ENCODE measurements at regions not wholly inside any gene's neighbourhood (a gene's known extent, or its start where the extent isn't known, plus 50 kb on each side); places are given as distances from the start of the nearest gene placed in this dataset.
"Not testable (repeated sequence)": the region's sequence is repeated elsewhere in the genome, so short reads cannot be mapped to it uniquely, and the experiment has no call there.

GRCh38 chr15:24856397-24857390, 98.1 kb upstream of the SNRPN start (continued):
- TF ChIP-seq, protein P1, sequence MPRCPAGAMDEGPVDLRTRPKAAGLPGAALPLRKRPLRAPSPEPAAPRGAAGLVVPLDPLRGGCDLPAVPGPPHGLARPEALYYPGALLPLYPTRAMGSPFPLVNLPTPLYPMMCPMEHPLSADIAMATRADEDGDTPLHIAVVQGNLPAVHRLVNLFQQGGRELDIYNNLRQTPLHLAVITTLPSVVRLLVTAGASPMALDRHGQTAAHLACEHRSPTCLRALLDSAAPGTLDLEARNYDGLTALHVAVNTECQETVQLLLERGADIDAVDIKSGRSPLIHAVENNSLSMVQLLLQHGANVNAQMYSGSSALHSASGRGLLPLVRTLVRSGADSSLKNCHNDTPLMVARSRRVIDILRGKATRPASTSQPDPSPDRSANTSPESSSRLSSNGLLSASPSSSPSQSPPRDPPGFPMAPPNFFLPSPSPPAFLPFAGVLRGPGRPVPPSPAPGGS (IDR thresholded peaks at IDR 0.05): no peak
- TF ChIP-seq RAD21 (conservative IDR thresholded peaks at IDR 0.05 in 1 of 2, IDR thresholded peaks at IDR 0.05 in 1 of 2): no peak
- no peak for TF ChIP-seq FOSL2 (IDR thresholded peaks at IDR 0.05)
- TF ChIP-seq FOSL2 (CRISPR knock-in tag; IDR thresholded peaks at IDR 0.05): no peak
- TF ChIP-seq CBX2 (IDR thresholded peaks at IDR 0.05; ENCODE audit: borderline replicate concordance, low read depth): no peak
- no peak for TF ChIP-seq NR3C1 (IDR thresholded peaks at IDR 0.05)
- TF ChIP-seq NFE2L2 (conservative IDR thresholded peaks at IDR 0.05; ENCODE audit: low read length): no peak
- no peak for TF ChIP-seq POLR2A (IDR thresholded peaks at IDR 0.05; ENCODE audit: low read length)
- no peak for TF ChIP-seq KDM5A (IDR thresholded peaks at IDR 0.05)
- no peak for TF ChIP-seq CBX8 (IDR thresholded peaks at IDR 0.05)
- TF ChIP-seq EHF (CRISPR knock-in tag; IDR thresholded peaks at IDR 0.05): no peak

DNA sequence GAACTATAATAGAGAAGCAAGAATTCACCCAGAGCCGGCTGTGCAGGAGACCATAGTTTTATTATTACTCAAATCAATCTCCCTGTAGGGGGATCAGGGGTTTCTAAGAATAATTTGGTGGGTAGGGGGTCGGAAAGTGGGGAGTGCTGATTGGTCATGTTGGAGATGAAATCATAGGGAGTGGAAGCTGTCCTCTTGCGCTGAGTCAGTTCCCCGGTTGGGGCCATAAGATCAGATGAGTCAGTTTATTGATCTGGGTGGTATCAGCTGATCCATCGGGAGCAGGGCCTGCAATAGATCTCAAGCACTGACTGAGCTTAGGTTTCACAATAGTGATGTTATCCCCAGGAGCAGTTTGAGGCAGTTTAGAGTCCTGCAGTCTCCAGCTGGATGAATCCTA, 97.0 kb upstream of the SNRPN start:
- WGBS (ENCODE audit: missing lambda C conversion rate): 10% methylated on average over 5 of the region's 5 CpGs
- no peak for DNase-seq (ENCODE audit: low read depth in 1 of 2, low spot score in 1 of 2)
- no peak overlapping the region for H3K4me3 ChIP-seq
- POLR2A ChIA-PET: no interaction called here
- no peak overlapping the region for H3K27ac ChIP-seq
- H3K9me3 ChIP-seq: no peaks in the 10 kb centered on the region
- no peak for ATAC-seq
- CTCF ChIA-PET: no interaction called here
- no peak for TF ChIP-seq RFX5 (IDR thresholded peaks at IDR 0.05)
- no peak for TF ChIP-seq HDAC2 (IDR thresholded peaks at IDR 0.05)
- TF ChIP-seq ZNF302 (CRISPR knock-in tag; IDR thresholded peaks at IDR 0.05): no peak
- TF ChIP-seq ZSCAN20 (CRISPR knock-in tag; IDR thresholded peaks at IDR 0.05): no peak
- TF ChIP-seq MAZ (IDR thresholded peaks at IDR 0.05; ENCODE audit: borderline replicate concordance, low read depth, low read length): no peak
- no peak for TF ChIP-seq HOXB13 (CRISPR knock-in tag; IDR thresholded peaks at IDR 0.05; ENCODE audit: low read depth)
- no peak for TF ChIP-seq MAFK (IDR thresholded peaks at IDR 0.05; ENCODE audit: partially characterized antibody)
- TF ChIP-seq MAX (IDR thresholded peaks at IDR 0.05): no peak
- no peak for TF ChIP-seq HOXB5 (CRISPR knock-in tag; IDR thresholded peaks at IDR 0.05)
- no peak overlapping the region for H3K4me2 ChIP-seq
- no peak for FAIRE-seq
- H3K4me1 ChIP-seq: no peaks in the 10 kb centered on the region

- H3K9me3 ChIP-seq; H3K4me1 ChIP-seq; FAIRE-seq; DNase-seq (ENCODE audit: low read depth in 1 of 2, low spot score in 1 of 2); H3K27ac ChIP-seq; ATAC-seq; POLR2A ChIA-PET; CTCF ChIA-PET; H3K4me3 ChIP-seq; H3K4me2 ChIP-seq: not testable (repeated sequence)
- WGBS (ENCODE audit: missing lambda C conversion rate): 48% methylated on average over 4 of the region's 4 CpGs
Observed at GRCh38 chr15:24858183-24858582, 96.6 kb upstream of the SNRPN start.

DNA sequence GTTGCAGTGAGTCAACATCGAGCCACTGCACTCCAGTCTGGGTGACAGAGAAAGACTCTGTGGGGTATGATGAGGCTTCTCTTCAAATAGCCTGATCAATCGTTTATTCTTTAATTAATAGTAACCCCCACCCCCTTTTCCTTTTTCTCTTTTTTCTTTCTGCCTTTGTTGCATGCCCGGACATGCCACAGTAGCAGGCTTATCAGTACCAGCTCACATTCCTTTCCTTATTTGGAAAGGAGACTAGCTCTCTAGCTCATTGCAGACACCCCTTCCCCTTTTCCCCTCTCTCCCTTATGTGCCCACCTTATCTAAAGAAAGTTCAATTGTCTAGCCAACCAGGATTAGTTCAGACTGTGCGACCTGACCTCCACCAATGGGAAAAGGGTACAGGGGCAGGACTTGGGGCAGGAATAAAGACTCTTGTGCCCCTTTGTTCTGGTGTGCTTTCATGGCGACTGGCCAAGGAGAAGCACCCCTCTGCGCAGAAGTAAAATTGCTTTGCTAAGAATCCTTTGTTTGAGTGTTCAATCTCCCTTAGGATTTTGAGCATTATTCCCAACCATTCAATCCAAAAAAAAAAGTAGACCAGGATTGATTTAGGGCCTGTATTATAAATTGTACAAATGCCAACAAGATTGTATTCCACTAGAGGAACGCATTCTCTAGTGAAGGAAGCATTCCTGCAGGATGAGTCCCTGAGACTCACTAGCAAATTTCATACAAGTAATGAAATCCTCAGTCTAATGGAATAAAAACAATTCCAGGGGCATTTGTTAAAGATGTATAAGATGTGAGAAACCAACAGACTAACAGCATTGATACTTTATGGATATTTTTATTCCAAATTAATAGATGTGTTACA, 95.8 kb upstream of the SNRPN start:
- DNase-seq (ENCODE audit: low read depth in 1 of 2, low spot score in 1 of 2): no peak
- WGBS (ENCODE audit: missing lambda C conversion rate): 14% methylated on average over 7 of the region's 7 CpGs
- H3K9me3 ChIP-seq: no peaks in the 10 kb centered on the region
- FAIRE-seq: no peak
- no peak for ATAC-seq
- H3K4me2 ChIP-seq: no peak overlapping the region
- TF ChIP-seq HEYL (CRISPR knock-in tag; IDR thresholded peaks at IDR 0.05) (no peak), RFX5 (IDR thresholded peaks at IDR 0.05) (no peak)
- TF ChIP-seq, protein P2, sequence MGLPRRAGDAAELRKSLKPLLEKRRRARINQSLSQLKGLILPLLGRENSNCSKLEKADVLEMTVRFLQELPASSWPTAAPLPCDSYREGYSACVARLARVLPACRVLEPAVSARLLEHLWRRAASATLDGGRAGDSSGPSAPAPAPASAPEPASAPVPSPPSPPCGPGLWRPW (IDR thresholded peaks at IDR 0.05): no peak
- CTCF ChIA-PET: no interaction called here
- no peak overlapping the region for H3K27ac ChIP-seq
- H3K4me1 ChIP-seq: no peaks in the 10 kb centered on the region
- POLR2A ChIA-PET: no interaction called here
- H3K4me3 ChIP-seq: no peak overlapping the region

Measured in A549 (cell line).